ENCODE measurements at regions not wholly inside any gene's neighbourhood (a gene's known extent, or its start where the extent isn't known, plus 50 kb on each side); places are given as distances from the start of the nearest gene placed in this dataset.
"Not testable (repeated sequence)": the region's sequence is repeated elsewhere in the genome, so short reads cannot be mapped to it uniquely, and the experiment has no call there.

DNA sequence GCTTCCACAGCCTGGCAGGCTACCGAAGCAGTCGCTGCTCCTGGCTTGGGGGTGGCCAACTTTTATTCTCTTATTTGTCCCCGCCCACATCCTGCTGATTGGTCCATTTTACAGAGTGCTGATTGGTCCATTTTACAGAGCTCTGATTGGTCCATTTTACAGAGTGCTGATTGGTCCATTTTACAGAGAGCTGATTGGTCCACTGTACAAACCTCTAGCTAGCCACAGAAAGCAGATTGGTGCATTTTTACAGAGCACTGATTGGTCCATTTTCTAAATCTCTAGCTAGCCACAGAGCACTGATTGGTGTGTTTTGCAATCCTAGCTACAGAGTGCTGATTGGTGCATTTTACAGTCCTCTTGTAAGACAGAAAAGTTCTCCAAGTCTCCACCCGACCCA, 187.9 kb upstream of the TOM1L1 start:
- TF ChIP-seq, protein P1, sequence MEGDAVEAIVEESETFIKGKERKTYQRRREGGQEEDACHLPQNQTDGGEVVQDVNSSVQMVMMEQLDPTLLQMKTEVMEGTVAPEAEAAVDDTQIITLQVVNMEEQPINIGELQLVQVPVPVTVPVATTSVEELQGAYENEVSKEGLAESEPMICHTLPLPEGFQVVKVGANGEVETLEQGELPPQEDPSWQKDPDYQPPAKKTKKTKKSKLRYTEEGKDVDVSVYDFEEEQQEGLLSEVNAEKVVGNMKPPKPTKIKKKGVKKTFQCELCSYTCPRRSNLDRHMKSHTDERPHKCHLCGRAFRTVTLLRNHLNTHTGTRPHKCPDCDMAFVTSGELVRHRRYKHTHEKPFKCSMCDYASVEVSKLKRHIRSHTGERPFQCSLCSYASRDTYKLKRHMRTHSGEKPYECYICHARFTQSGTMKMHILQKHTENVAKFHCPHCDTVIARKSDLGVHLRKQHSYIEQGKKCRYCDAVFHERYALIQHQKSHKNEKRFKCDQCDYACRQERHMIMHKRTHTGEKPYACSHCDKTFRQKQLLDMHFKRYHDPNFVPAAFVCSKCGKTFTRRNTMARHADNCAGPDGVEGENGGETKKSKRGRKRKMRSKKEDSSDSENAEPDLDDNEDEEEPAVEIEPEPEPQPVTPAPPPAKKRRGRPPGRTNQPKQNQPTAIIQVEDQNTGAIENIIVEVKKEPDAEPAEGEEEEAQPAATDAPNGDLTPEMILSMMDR (conservative IDR thresholded peaks at IDR 0.05; ENCODE audit: low read depth, low read length) = not testable (repeated sequence)
- not testable (repeated sequence) for TF ChIP-seq EZH2 (IDR thresholded peaks at IDR 0.05; ENCODE audit: low read length, unreplicated experiment); EZH2phosphoT487 (IDR thresholded peaks at IDR 0.05; ENCODE audit: borderline replicate concordance, low read length)
